NAMALWA (cell line): ENCODE measurements at regions not wholly inside any gene's neighbourhood (a gene's known extent, or its start where the extent isn't known, plus 50 kb on each side); places are given as distances from the start of the nearest gene placed in this dataset.
"Not testable (repeated sequence)": the region's sequence is repeated elsewhere in the genome, so short reads cannot be mapped to it uniquely, and the experiment has no call there.

Experiments
- DNase-seq: peaks from one replicate; pipeline ENCODE4 v3.0.0-alpha.2; 2015; ENCODE audit warnings: low spot score

GRCh38 chr1:79530476-79530875 lies 523.9 kb upstream of the ADGRL4 start:
- no peak for DNase-seq

- no peak for DNase-seq
These were observed 523.5 kb upstream of the ADGRL4 start for GRCh38 chr1:79530055-79530454.

- no peak for DNase-seq
These were observed 517.6 kb upstream of the ADGRL4 start for GRCh38 chr1:79524126-79524525.

GRCh38 chr1:79519084-79519760 lies 512.7 kb upstream of the ADGRL4 start:
- no peak for DNase-seq

- no peak for DNase-seq
These were observed 511.1 kb upstream of the ADGRL4 start for GRCh38 chr1:79517470-79518224.

- no peak for DNase-seq
These were observed 501.2 kb upstream of the ADGRL4 start for GRCh38 chr1:79507770-79508169.

GRCh38 chr1:79501153-79501552 lies 494.6 kb upstream of the ADGRL4 start:
- DNase-seq = no peak

- no peak for DNase-seq
These were observed 493.0 kb upstream of the ADGRL4 start for GRCh38 chr1:79499541-79499940.

- DNase-seq = peak; percentile 68
These were observed 490.8 kb upstream of the ADGRL4 start for GRCh38 chr1:79497193-79497773.

GRCh38 chr1:79496129-79496528 lies 489.6 kb upstream of the ADGRL4 start:
- DNase-seq = no peak

- not testable (repeated sequence) for DNase-seq
These were observed 487.2 kb upstream of the ADGRL4 start for GRCh38 chr1:79493702-79494101.

- DNase-seq = not testable (repeated sequence)
These were observed 482.1 kb upstream of the ADGRL4 start for GRCh38 chr1:79488572-79489121.

- no peak for DNase-seq
These were observed 472.3 kb upstream of the ADGRL4 start for GRCh38 chr1:79478728-79479373.

- no peak for DNase-seq
These were observed 471.6 kb upstream of the ADGRL4 start for GRCh38 chr1:79478160-79478559.

- no peak for DNase-seq
These were observed 465.6 kb upstream of the ADGRL4 start for GRCh38 chr1:79472067-79472656.

- no peak for DNase-seq
These were observed 462.6 kb upstream of the ADGRL4 start for GRCh38 chr1:79469139-79469538.

- DNase-seq = no peak
These were observed 454.4 kb upstream of the ADGRL4 start for GRCh38 chr1:79460773-79461436.

- DNase-seq = no peak
These were observed 451.2 kb upstream of the ADGRL4 start for GRCh38 chr1:79457562-79458224.

GRCh38 chr1:79448426-79448825 lies 441.9 kb upstream of the ADGRL4 start:
- no peak for DNase-seq

GRCh38 chr1:79441238-79441637 lies 434.7 kb upstream of the ADGRL4 start:
- no peak for DNase-seq

- DNase-seq = no peak
These were observed 431.0 kb upstream of the ADGRL4 start for GRCh38 chr1:79437540-79437939.
